ENCODE measurements at regions not wholly inside any gene's neighbourhood (a gene's known extent, or its start where the extent isn't known, plus 50 kb on each side); places are given as distances from the start of the nearest gene placed in this dataset.
"Not testable (repeated sequence)": the region's sequence is repeated elsewhere in the genome, so short reads cannot be mapped to it uniquely, and the experiment has no call there.

GRCh38 chr10:35776557-35776956 lies 134.5 kb upstream of the FZD8 start:
- TF ChIP-seq, protein P1, sequence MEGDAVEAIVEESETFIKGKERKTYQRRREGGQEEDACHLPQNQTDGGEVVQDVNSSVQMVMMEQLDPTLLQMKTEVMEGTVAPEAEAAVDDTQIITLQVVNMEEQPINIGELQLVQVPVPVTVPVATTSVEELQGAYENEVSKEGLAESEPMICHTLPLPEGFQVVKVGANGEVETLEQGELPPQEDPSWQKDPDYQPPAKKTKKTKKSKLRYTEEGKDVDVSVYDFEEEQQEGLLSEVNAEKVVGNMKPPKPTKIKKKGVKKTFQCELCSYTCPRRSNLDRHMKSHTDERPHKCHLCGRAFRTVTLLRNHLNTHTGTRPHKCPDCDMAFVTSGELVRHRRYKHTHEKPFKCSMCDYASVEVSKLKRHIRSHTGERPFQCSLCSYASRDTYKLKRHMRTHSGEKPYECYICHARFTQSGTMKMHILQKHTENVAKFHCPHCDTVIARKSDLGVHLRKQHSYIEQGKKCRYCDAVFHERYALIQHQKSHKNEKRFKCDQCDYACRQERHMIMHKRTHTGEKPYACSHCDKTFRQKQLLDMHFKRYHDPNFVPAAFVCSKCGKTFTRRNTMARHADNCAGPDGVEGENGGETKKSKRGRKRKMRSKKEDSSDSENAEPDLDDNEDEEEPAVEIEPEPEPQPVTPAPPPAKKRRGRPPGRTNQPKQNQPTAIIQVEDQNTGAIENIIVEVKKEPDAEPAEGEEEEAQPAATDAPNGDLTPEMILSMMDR (IDR thresholded peaks at IDR 0.05), result not testable (repeated sequence)
- not testable (repeated sequence) for TF ChIP-seq EP300 (IDR thresholded peaks at IDR 0.05)

All from upper lobe of left lung (tissue), 4 donors.